ENCODE measurements at regions not wholly inside any gene's neighbourhood (a gene's known extent, or its start where the extent isn't known, plus 50 kb on each side); places are given as distances from the start of the nearest gene placed in this dataset.

GRCh38 chr1:172863031-172863430 is 187.7 kb downstream of the TNFSF18 start:
- Mint-ChIP-seq H3K4me1 (ENCODE audit: unreplicated experiment) (peaks cover 2% of the 10 kb centered on the region), H3K27me3 (ENCODE audit: unreplicated experiment) (no peaks in the 10 kb centered on the region), H3K27ac (ENCODE audit: unreplicated experiment) (no peak overlapping the region), H3K9me3 (ENCODE audit: unreplicated experiment) (peaks cover 13% of the 10 kb centered on the region), H3K36me3 (ENCODE audit: unreplicated experiment) (no peaks in the 10 kb centered on the region), H3K4me3 (ENCODE audit: unreplicated experiment) (no peak overlapping the region)
- no peak for TF ChIP-seq CTCF (IDR thresholded peaks at IDR 0.05)
- no peak for DNase-seq (ENCODE audit: extremely low spot score, unreplicated experiment)

- H3K27ac Mint-ChIP-seq (ENCODE audit: unreplicated experiment), result no peak overlapping the region
- H3K4me1 Mint-ChIP-seq (ENCODE audit: unreplicated experiment), result no peaks in the 10 kb centered on the region
- H3K36me3 Mint-ChIP-seq (ENCODE audit: unreplicated experiment), result no peaks in the 10 kb centered on the region
- peaks cover 7% of the 10 kb centered on the region for H3K9me3 Mint-ChIP-seq (ENCODE audit: unreplicated experiment)
- H3K4me3 Mint-ChIP-seq (ENCODE audit: unreplicated experiment), result no peak overlapping the region
- DNase-seq (ENCODE audit: extremely low spot score, unreplicated experiment), result no peak
- no peak for TF ChIP-seq CTCF (IDR thresholded peaks at IDR 0.05)
- no peaks in the 10 kb centered on the region for H3K27me3 Mint-ChIP-seq (ENCODE audit: unreplicated experiment)
Measured at GRCh38 chr1:172867216-172867818, 183.4 kb downstream of the TNFSF18 start.

GRCh38 chr1:172870901-172871606 is 179.7 kb downstream of the TNFSF18 start:
- no peaks in the 10 kb centered on the region for H3K36me3 Mint-ChIP-seq (ENCODE audit: unreplicated experiment)
- H3K4me3 Mint-ChIP-seq (ENCODE audit: unreplicated experiment), result no peak overlapping the region
- TF ChIP-seq CTCF (IDR thresholded peaks at IDR 0.05), result no peak
- no peaks in the 10 kb centered on the region for H3K9me3 Mint-ChIP-seq (ENCODE audit: unreplicated experiment)
- H3K27me3 Mint-ChIP-seq (ENCODE audit: unreplicated experiment), result no peaks in the 10 kb centered on the region
- no peak overlapping the region for H3K27ac Mint-ChIP-seq (ENCODE audit: unreplicated experiment)
- DNase-seq (ENCODE audit: extremely low spot score, unreplicated experiment), result no peak
- H3K4me1 Mint-ChIP-seq (ENCODE audit: unreplicated experiment), result peaks cover 3% of the 10 kb centered on the region

GRCh38 chr1:172874950-172875349 is 175.8 kb downstream of the TNFSF18 start:
- no peak for DNase-seq (ENCODE audit: extremely low spot score, unreplicated experiment)
- no peak for TF ChIP-seq CTCF (IDR thresholded peaks at IDR 0.05)
- H3K36me3 Mint-ChIP-seq (ENCODE audit: unreplicated experiment), result no peaks in the 10 kb centered on the region

GRCh38 chr1:172875892-172876291 is 174.8 kb downstream of the TNFSF18 start:
- Mint-ChIP-seq H3K4me3 (ENCODE audit: unreplicated experiment) (no peak overlapping the region), H3K4me1 (ENCODE audit: unreplicated experiment) (peaks cover 5% of the 10 kb centered on the region), H3K9me3 (ENCODE audit: unreplicated experiment) (peaks cover 8% of the 10 kb centered on the region), H3K27me3 (ENCODE audit: unreplicated experiment) (no peaks in the 10 kb centered on the region), H3K36me3 (ENCODE audit: unreplicated experiment) (no peaks in the 10 kb centered on the region), H3K27ac (ENCODE audit: unreplicated experiment) (no peak overlapping the region)
- no peak for DNase-seq (ENCODE audit: extremely low spot score, unreplicated experiment)
- TF ChIP-seq CTCF (IDR thresholded peaks at IDR 0.05), result no peak

More at GRCh38 chr1:172874950-172875349, 175.8 kb downstream of the TNFSF18 start:
- Mint-ChIP-seq H3K4me1 (ENCODE audit: unreplicated experiment) (peaks cover 5% of the 10 kb centered on the region), H3K4me3 (ENCODE audit: unreplicated experiment) (no peak overlapping the region), H3K9me3 (ENCODE audit: unreplicated experiment) (peaks cover 7% of the 10 kb centered on the region), H3K27me3 (ENCODE audit: unreplicated experiment) (no peaks in the 10 kb centered on the region), H3K27ac (ENCODE audit: unreplicated experiment) (no peak overlapping the region)
